ENCODE measurements at regions not wholly inside any gene's neighbourhood (a gene's known extent, or its start where the extent isn't known, plus 50 kb on each side); places are given as distances from the start of the nearest gene placed in this dataset.

GRCh38 chr18:6668836-6669235, 60.7 kb upstream of the ARHGAP28 start:
- Histone ChIP-seq H3K79me2 (ENCODE audit: control insufficient read depth, insufficient read depth, low read length) (no peaks in the 10 kb centered on the region), H3K36me3 (ENCODE audit: control insufficient read depth, insufficient read depth, low read length) (no peaks in the 10 kb centered on the region), H4K20me1 (replicated peaks; ENCODE audit: control insufficient read depth, insufficient read depth, low read length) (no peaks in the 10 kb centered on the region), H3K9me3 (replicated peaks; ENCODE audit: control insufficient read depth, insufficient read depth, low read depth, low read length) (no peaks in the 10 kb centered on the region), H2AFZ (ENCODE audit: low read depth, low read length) (no peak overlapping the region), H3K4me2 (ENCODE audit: insufficient read depth, low read length) (no peak overlapping the region), H3K27me3 (ENCODE audit: control insufficient read depth in 2 of 2, insufficient read depth in 2 of 2, low read length in 2 of 2) (peaks cover 0 to 2% of the 10 kb centered on the region in 2 experiments; a peak in 1 of 5 replicates), H3K9ac (ENCODE audit: insufficient read depth in 1 of 2, low read depth in 2 of 2, low read length in 2 of 2) (no peak overlapping the region), H3K9me1 (ENCODE audit: control insufficient read depth, insufficient read depth, low read length) (no peaks in the 10 kb centered on the region), H3K4me1 (replicated peaks in 1 of 2; ENCODE audit: control insufficient read depth in 2 of 2, insufficient read depth in 2 of 2, low read length in 2 of 2) (no peaks in the 10 kb centered on the region; a peak in 2 of 5 replicates), H3K4me3 (no peak overlapping the region), H3K27ac (ENCODE audit: extremely low read depth, low read depth, low read length) (no peak overlapping the region)
- WGBS (ENCODE audit: insufficient coverage, low coverage, missing lambda C conversion rate) = 8% methylated on average over 1 of the region's 1 CpG
- CTCF ChIA-PET (ENCODE audit: low intra/inter-chr PET ratio) = no interaction called here
- in situ Hi-C loops (cut with MboI) (no loop called here), intact Hi-C loops (cut with micrococcal nuclease) (no loop called here)
- FAIRE-seq (no peak), DNase-seq (ENCODE audit: extremely low read depth in 1 of 4, low spot score in 3 of 4) (no peak), ATAC-seq (no peak)
- no TSS peak for BruUV-seq (replicated peaks)
- TF ChIP-seq ILK (tag; IDR thresholded peaks at IDR 0.05; ENCODE audit: borderline replicate concordance, low read depth) (no peak), RUNX1 (IDR thresholded peaks at IDR 0.05; ENCODE audit: low read depth) (no peak), HNRNPUL1 (IDR thresholded peaks at IDR 0.05; ENCODE audit: low read length) (no peak), ARID3A (IDR thresholded peaks at IDR 0.05; ENCODE audit: borderline replicate concordance, low read depth, low read length) (no peak), TRIM28 (IDR thresholded peaks at IDR 0.05) (no peak), PHF8 (IDR thresholded peaks at IDR 0.05; ENCODE audit: borderline replicate concordance, low read length) (no peak)
- POLR2A ChIA-PET = interaction anchor here (0.9 kb wide), 1 partner anchor 14 kb away, joined by 4 read pairs; no protein-coding TSS in a partner anchor
